BLaER1 treated with 17β-estradiol and CSF1 and Interleukin-3, amounts not matched to agents 10 nM and 100 nM (cell line): ENCODE measurements at regions not wholly inside any gene's neighbourhood (a gene's known extent, or its start where the extent isn't known, plus 50 kb on each side); places are given as distances from the start of the nearest gene placed in this dataset.

Source experiments
- H3K27ac ChIP-seq, 11 experiments: shearing (Covaris generic); formaldehyde crosslinking; 2 replicates each; pipeline ENCODE4 v1.8.1; 2022
- H3K27me3 ChIP-seq, 11 experiments: shearing (Covaris generic); formaldehyde crosslinking; 2 replicates each; pipeline ENCODE4 v1.8.1; 2022
- H3K36me3 ChIP-seq, 11 experiments: shearing (Covaris generic); formaldehyde crosslinking; 2 replicates each; pipeline ENCODE4 v1.8.1; 2022
- H3K4me1 ChIP-seq, 10 experiments: shearing (Covaris generic); formaldehyde crosslinking; 2 replicates each; pipeline ENCODE4 v1.8.1; 2022
- H3K4me2 ChIP-seq, 11 experiments: shearing (Covaris generic); formaldehyde crosslinking; 2 replicates each; pipeline ENCODE4 v1.8.1; 2022
- H3K4me3 ChIP-seq, 10 experiments: shearing (Covaris generic); formaldehyde crosslinking; 2 replicates each; pipeline ENCODE4 v1.8.1; 2022
- H3K9ac ChIP-seq, 11 experiments: shearing (Covaris generic); formaldehyde crosslinking; 2 replicates each; pipeline ENCODE4 v1.8.1; 2022
- H3K9me3 ChIP-seq, 11 experiments: shearing (Covaris generic); formaldehyde crosslinking; replicated peaks in 1 of 11; 2 replicates each; pipeline ENCODE4 v1.8.1; 2022
- H4K20me1 ChIP-seq, 11 experiments: shearing (Covaris generic); formaldehyde crosslinking; 2 replicates each; pipeline ENCODE4 v1.8.1; 2022
- Cebpa-rat ChIP-seq, 11 experiments: shearing (Covaris generic); IDR thresholded peaks; 2 replicates each; pipeline ENCODE4 v1.8.1; 2022

GRCh38 chr5:166810721-166811120 lies 1480.7 kb upstream of the WWC1 start:
- no peak overlapping the region for H3K4me3 ChIP-seq
- no peak for TF ChIP-seq Cebpa-rat (IDR thresholded peaks at IDR 0.05)

GRCh38 chr5:166823360-166823759 lies 1468.1 kb upstream of the WWC1 start:
- Histone ChIP-seq H4K20me1 (no peaks in the 10 kb centered on the region), H3K9me3 (no peaks in the 10 kb centered on the region), H3K36me3 (no peaks in the 10 kb centered on the region), H3K4me3 (no peak overlapping the region), H3K9ac (no peak overlapping the region), H3K27ac (no peak overlapping the region), H3K4me2 (no peak overlapping the region), H3K4me1 (no peaks in the 10 kb centered on the region), H3K27me3 (no peaks in the 10 kb centered on the region)
- TF ChIP-seq Cebpa-rat (IDR thresholded peaks at IDR 0.05): no peak

More at GRCh38 chr5:166810721-166811120, 1480.7 kb upstream of the WWC1 start:
- Histone ChIP-seq H3K27me3 (no peaks in the 10 kb centered on the region), H4K20me1 (no peaks in the 10 kb centered on the region), H3K4me1 (peaks cover 0 to 21% (median 0%) of the 10 kb centered on the region in 10 experiments; a peak in 5 of 20 replicates), H3K36me3 (no peaks in the 10 kb centered on the region), H3K4me2 (no peak overlapping the region), H3K9me3 (peaks cover 8 to 24% (median 18%) of the 10 kb centered on the region in 11 experiments; a peak in 19 of 22 replicates), H3K9ac (no peak overlapping the region), H3K27ac (no peak overlapping the region)

- Histone ChIP-seq H3K9me3 (no peaks in the 10 kb centered on the region), H3K27me3 (no peaks in the 10 kb centered on the region), H3K4me3 (no peak overlapping the region), H3K9ac (no peak overlapping the region), H3K4me1 (no peaks in the 10 kb centered on the region), H3K27ac (no peak overlapping the region), H4K20me1 (no peaks in the 10 kb centered on the region), H3K36me3 (no peaks in the 10 kb centered on the region), H3K4me2 (no peak overlapping the region)
- no peak for TF ChIP-seq Cebpa-rat (IDR thresholded peaks at IDR 0.05)
Observed at GRCh38 chr5:166834246-166834645, 1457.2 kb upstream of the WWC1 start.

- H3K27me3 ChIP-seq: no peaks in the 10 kb centered on the region
- H3K4me3 ChIP-seq: no peak overlapping the region
- H3K4me1 ChIP-seq: peaks cover 0 to 4% (median 0%) of the 10 kb centered on the region in 10 experiments; a peak in 2 of 20 replicates
- H3K9ac ChIP-seq: no peak overlapping the region
- H4K20me1 ChIP-seq: no peaks in the 10 kb centered on the region
- no peak overlapping the region for H3K4me2 ChIP-seq
- no peaks in the 10 kb centered on the region for H3K9me3 ChIP-seq
- H3K27ac ChIP-seq: no peak overlapping the region
- H3K36me3 ChIP-seq: no peaks in the 10 kb centered on the region
- TF ChIP-seq Cebpa-rat (IDR thresholded peaks at IDR 0.05): no peak
Observed at GRCh38 chr5:166845044-166845443, 1446.4 kb upstream of the WWC1 start.

GRCh38 chr5:166856791-166857190 lies 1434.7 kb upstream of the WWC1 start:
- H3K9me3 ChIP-seq: no peaks in the 10 kb centered on the region
- H3K4me2 ChIP-seq: no peak overlapping the region
- H3K36me3 ChIP-seq: no peaks in the 10 kb centered on the region
- no peaks in the 10 kb centered on the region for H3K4me1 ChIP-seq
- no peak for TF ChIP-seq Cebpa-rat (IDR thresholded peaks at IDR 0.05)
- H4K20me1 ChIP-seq: no peaks in the 10 kb centered on the region
- H3K9ac ChIP-seq: no peak overlapping the region
- H3K27me3 ChIP-seq: no peaks in the 10 kb centered on the region
- H3K4me3 ChIP-seq: no peak overlapping the region
- H3K27ac ChIP-seq: no peak overlapping the region

GRCh38 chr5:166860426-166860825 lies 1431.0 kb upstream of the WWC1 start:
- no peak overlapping the region for H3K9ac ChIP-seq
- H3K27me3 ChIP-seq: no peaks in the 10 kb centered on the region
- no peaks in the 10 kb centered on the region for H3K9me3 ChIP-seq
- no peaks in the 10 kb centered on the region for H3K36me3 ChIP-seq
- H3K4me1 ChIP-seq: no peaks in the 10 kb centered on the region
- no peak overlapping the region for H3K4me3 ChIP-seq
- H3K4me2 ChIP-seq: no peak overlapping the region
- no peaks in the 10 kb centered on the region for H4K20me1 ChIP-seq
- no peak overlapping the region for H3K27ac ChIP-seq
- no peak for TF ChIP-seq Cebpa-rat (IDR thresholded peaks at IDR 0.05)

- H3K4me2 ChIP-seq: no peak overlapping the region
- H3K9me3 ChIP-seq: no peaks in the 10 kb centered on the region
- no peaks in the 10 kb centered on the region for H3K4me1 ChIP-seq
- H3K36me3 ChIP-seq: no peaks in the 10 kb centered on the region
- H3K9ac ChIP-seq: no peak overlapping the region
- H3K27me3 ChIP-seq: no peaks in the 10 kb centered on the region
- H3K4me3 ChIP-seq: no peak overlapping the region
- no peaks in the 10 kb centered on the region for H4K20me1 ChIP-seq
- TF ChIP-seq Cebpa-rat (IDR thresholded peaks at IDR 0.05): no peak
- H3K27ac ChIP-seq: no peak overlapping the region
Observed at GRCh38 chr5:166862581-166862980, 1428.9 kb upstream of the WWC1 start.

GRCh38 chr5:166865206-166865605 lies 1426.2 kb upstream of the WWC1 start:
- Histone ChIP-seq H3K27ac (no peak overlapping the region), H4K20me1 (no peaks in the 10 kb centered on the region), H3K4me1 (no peaks in the 10 kb centered on the region), H3K4me3 (no peak overlapping the region), H3K36me3 (no peaks in the 10 kb centered on the region), H3K4me2 (no peak overlapping the region), H3K27me3 (no peaks in the 10 kb centered on the region), H3K9ac (no peak overlapping the region), H3K9me3 (no peaks in the 10 kb centered on the region)
- no peak for TF ChIP-seq Cebpa-rat (IDR thresholded peaks at IDR 0.05)

- Histone ChIP-seq H3K9me3 (no peaks in the 10 kb centered on the region; a peak in 1 of 22 replicates), H4K20me1 (no peaks in the 10 kb centered on the region), H3K27me3 (no peaks in the 10 kb centered on the region), H3K4me1 (peaks cover 14 to 19% (median 16%) of the 10 kb centered on the region in 10 experiments), H3K9ac (no peak overlapping the region), H3K27ac (no peak overlapping the region), H3K4me3 (no peak overlapping the region), H3K4me2 (no peak overlapping the region), H3K36me3 (no peaks in the 10 kb centered on the region)
- no peak for TF ChIP-seq Cebpa-rat (IDR thresholded peaks at IDR 0.05)
Observed at GRCh38 chr5:166880456-166880855, 1411.0 kb upstream of the WWC1 start.

GRCh38 chr5:166881802-166882201 lies 1409.6 kb upstream of the WWC1 start:
- peaks cover 14 to 19% (median 16%) of the 10 kb centered on the region in 10 experiments for H3K4me1 ChIP-seq
- H3K4me2 ChIP-seq: peak overlapping the region; percentile 25 to 65 (median 47); a peak in 20 of 22 replicates
- H3K9me3 ChIP-seq: no peaks in the 10 kb centered on the region; a peak in 1 of 22 replicates
- no peak overlapping the region for H3K9ac ChIP-seq
- H3K4me3 ChIP-seq: no peak overlapping the region
- TF ChIP-seq Cebpa-rat (IDR thresholded peaks at IDR 0.05): no peak
- H4K20me1 ChIP-seq: no peaks in the 10 kb centered on the region
- H3K36me3 ChIP-seq: no peaks in the 10 kb centered on the region
- no peak overlapping the region for H3K27ac ChIP-seq
- no peaks in the 10 kb centered on the region for H3K27me3 ChIP-seq
